ENCODE measurements at regions not wholly inside any gene's neighbourhood (a gene's known extent, or its start where the extent isn't known, plus 50 kb on each side); places are given as distances from the start of the nearest gene placed in this dataset.

DNA sequence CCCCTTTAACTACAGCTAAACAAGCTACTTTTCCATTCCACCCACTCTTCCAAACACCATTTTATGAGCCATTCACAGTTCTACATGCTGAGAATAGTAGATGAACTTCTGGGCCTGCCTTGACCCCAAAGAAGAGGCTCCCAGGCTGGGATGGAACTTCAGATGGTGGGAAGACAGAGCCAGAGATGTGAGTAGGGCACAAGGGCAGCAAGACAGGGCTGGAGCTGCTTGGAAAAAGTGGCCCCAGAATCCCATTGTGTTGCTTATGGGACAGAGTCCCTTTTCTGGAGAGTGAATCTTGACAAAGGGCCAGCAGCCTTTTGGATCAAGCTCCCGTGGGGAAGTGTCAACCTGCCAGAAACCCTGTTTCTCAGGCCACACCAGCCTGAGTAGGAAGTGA, 516.5 kb upstream of the PPP2R3A start:
- Histone ChIP-seq H3K4me1 (no peaks in the 10 kb centered on the region), H3K27ac (no peak overlapping the region), H3K4me3 (no peak overlapping the region), H3K36me3 (no peaks in the 10 kb centered on the region), H3K27me3 (no peaks in the 10 kb centered on the region), H3K9me3 (no peaks in the 10 kb centered on the region)
- DNase-seq (no peak), ATAC-seq (ENCODE audit: low FRiP score in 2 of 2) (no peak)
- 33 to 67% methylated on average over 1 of the region's 1 CpG for WGBS, 2 donors
- TF ChIP-seq EP300 (IDR thresholded peaks at IDR 0.05) (no peak), POLR2AphosphoS5 (IDR thresholded peaks at IDR 0.05) (no peak), POLR2A (IDR thresholded peaks at IDR 0.05) (no peak)
- TF ChIP-seq, protein P1, sequence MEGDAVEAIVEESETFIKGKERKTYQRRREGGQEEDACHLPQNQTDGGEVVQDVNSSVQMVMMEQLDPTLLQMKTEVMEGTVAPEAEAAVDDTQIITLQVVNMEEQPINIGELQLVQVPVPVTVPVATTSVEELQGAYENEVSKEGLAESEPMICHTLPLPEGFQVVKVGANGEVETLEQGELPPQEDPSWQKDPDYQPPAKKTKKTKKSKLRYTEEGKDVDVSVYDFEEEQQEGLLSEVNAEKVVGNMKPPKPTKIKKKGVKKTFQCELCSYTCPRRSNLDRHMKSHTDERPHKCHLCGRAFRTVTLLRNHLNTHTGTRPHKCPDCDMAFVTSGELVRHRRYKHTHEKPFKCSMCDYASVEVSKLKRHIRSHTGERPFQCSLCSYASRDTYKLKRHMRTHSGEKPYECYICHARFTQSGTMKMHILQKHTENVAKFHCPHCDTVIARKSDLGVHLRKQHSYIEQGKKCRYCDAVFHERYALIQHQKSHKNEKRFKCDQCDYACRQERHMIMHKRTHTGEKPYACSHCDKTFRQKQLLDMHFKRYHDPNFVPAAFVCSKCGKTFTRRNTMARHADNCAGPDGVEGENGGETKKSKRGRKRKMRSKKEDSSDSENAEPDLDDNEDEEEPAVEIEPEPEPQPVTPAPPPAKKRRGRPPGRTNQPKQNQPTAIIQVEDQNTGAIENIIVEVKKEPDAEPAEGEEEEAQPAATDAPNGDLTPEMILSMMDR (IDR thresholded peaks at IDR 0.05), result no peak

GRCh38 chr3:135451037-135451785, 514.3 kb upstream of the PPP2R3A start:
- ATAC-seq (ENCODE audit: low FRiP score in 2 of 2) (no peak), DNase-seq (no peak)
- Histone ChIP-seq H3K27ac (no peak overlapping the region), H3K4me1 (no peaks in the 10 kb centered on the region), H3K36me3 (no peaks in the 10 kb centered on the region), H3K9me3 (no peaks in the 10 kb centered on the region), H3K4me3 (no peak overlapping the region), H3K27me3 (no peaks in the 10 kb centered on the region)
- TF ChIP-seq, protein P1 (IDR thresholded peaks at IDR 0.05), result no peak
- TF ChIP-seq POLR2A (IDR thresholded peaks at IDR 0.05) (no peak), POLR2AphosphoS5 (IDR thresholded peaks at IDR 0.05) (no peak), EP300 (IDR thresholded peaks at IDR 0.05) (no peak)
- 89 to 92% methylated on average over 1 to 2 of the region's 2 CpGs for WGBS, 2 donors

DNA sequence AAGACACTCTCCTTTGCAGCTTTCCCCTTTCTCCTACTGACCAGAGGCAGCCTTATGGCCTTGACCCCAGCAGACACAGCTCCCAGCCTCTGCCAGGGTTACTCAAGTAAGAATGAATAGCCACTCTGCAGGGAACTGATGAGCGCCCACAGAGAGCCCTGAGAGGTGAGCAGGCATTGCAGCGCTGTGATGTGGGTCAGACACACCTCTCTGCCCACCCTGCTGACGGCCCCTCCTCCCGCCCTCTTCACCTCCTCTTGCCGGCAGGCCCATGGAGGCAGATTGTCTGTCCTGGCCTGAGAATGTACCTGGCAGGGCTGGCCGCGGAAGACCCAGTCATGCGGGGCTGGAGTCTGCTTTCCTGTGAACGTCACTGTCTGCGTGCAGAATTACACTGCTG, 512.6 kb upstream of the PPP2R3A start:
- H3K4me1 ChIP-seq, result no peaks in the 10 kb centered on the region
- no peak overlapping the region for H3K27ac ChIP-seq
- no peaks in the 10 kb centered on the region for H3K27me3 ChIP-seq
- H3K36me3 ChIP-seq, result no peaks in the 10 kb centered on the region
- no peaks in the 10 kb centered on the region for H3K9me3 ChIP-seq
- 41 to 64% methylated on average over 5 to 10 of the region's 10 CpGs for WGBS, 2 donors
- H3K4me3 ChIP-seq, result no peak overlapping the region
- TF ChIP-seq POLR2AphosphoS5 (IDR thresholded peaks at IDR 0.05) (no peak), EP300 (IDR thresholded peaks at IDR 0.05) (no peak)
- TF ChIP-seq, protein P1 (IDR thresholded peaks at IDR 0.05), result no peak
- no peak for ATAC-seq (ENCODE audit: low FRiP score in 2 of 2)
- peak in 1 of 2 donors; percentile 28 for DNase-seq

- TF ChIP-seq POLR2A (IDR thresholded peaks at IDR 0.05) (no peak), EP300 (IDR thresholded peaks at IDR 0.05) (no peak), POLR2AphosphoS5 (IDR thresholded peaks at IDR 0.05) (no peak)
- TF ChIP-seq, protein P1 (IDR thresholded peaks at IDR 0.05), result no peak
- no peaks in the 10 kb centered on the region for H3K4me1 ChIP-seq
- 71 to 79% methylated on average over 6 of the region's 6 CpGs for WGBS, 2 donors
- no peak overlapping the region for H3K27ac ChIP-seq
- H3K36me3 ChIP-seq, result no peaks in the 10 kb centered on the region
- DNase-seq, result no peak
- H3K4me3 ChIP-seq, result no peak overlapping the region
- H3K9me3 ChIP-seq, result no peaks in the 10 kb centered on the region
- no peaks in the 10 kb centered on the region for H3K27me3 ChIP-seq
- no peak for ATAC-seq (ENCODE audit: low FRiP score in 2 of 2)
Observed at GRCh38 chr3:135453326-135453725, 512.2 kb upstream of the PPP2R3A start.

GRCh38 chr3:135454890-135455289, 510.6 kb upstream of the PPP2R3A start:
- ATAC-seq (ENCODE audit: low FRiP score in 2 of 2) (no peak), DNase-seq (no peak)
- WGBS, 2 donors, result 48 to 89% methylated on average over 4 of the region's 4 CpGs
- TF ChIP-seq, protein P1 (IDR thresholded peaks at IDR 0.05), result no peak
- TF ChIP-seq EP300 (IDR thresholded peaks at IDR 0.05), result no peak
- TF ChIP-seq POLR2A (IDR thresholded peaks at IDR 0.05), result no peak
- TF ChIP-seq POLR2AphosphoS5 (IDR thresholded peaks at IDR 0.05), result no peak
- no peak overlapping the region for H3K4me3 ChIP-seq
- H3K36me3 ChIP-seq, result no peaks in the 10 kb centered on the region
- no peak overlapping the region for H3K27ac ChIP-seq
- no peaks in the 10 kb centered on the region for H3K4me1 ChIP-seq
- H3K9me3 ChIP-seq, result no peaks in the 10 kb centered on the region
- no peaks in the 10 kb centered on the region for H3K27me3 ChIP-seq
